GM19463 (cell line): ENCODE measurements at regions not wholly inside any gene's neighbourhood (a gene's known extent, or its start where the extent isn't known, plus 50 kb on each side); places are given as distances from the start of the nearest gene placed in this dataset.
"Not testable (repeated sequence)": the region's sequence is repeated elsewhere in the genome, so short reads cannot be mapped to it uniquely, and the experiment has no call there.

ENCODE experiments used
- ATAC-seq: cut with Tn5 transposase; IDR thresholded peaks from one replicate; pipeline ENCODE4 v1.9.1; 2021; ENCODE audit warnings: mild to moderate bottlenecking, moderate library complexity; ENCODE audit not compliant: unreplicated experiment

DNA sequence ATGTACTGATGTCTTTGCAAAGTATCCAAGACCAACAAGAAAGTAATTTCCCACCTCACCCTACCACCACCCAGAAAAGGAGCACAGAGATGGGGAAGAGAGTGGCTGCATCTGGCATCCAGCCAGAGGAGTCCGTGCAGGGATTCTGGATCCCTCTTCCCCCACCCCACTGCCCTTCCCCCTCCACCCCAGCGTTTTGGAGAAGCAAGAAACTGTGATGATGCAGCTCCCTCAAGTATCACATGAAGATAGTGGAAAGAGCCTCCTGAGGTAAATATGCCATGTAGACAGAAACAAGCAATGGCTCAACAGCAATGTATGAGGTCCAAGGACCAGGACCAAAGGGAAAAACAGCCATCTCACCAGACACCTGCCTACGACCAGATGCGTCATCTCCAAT is 153.8 kb downstream of the DEPDC1B start:
- no peak for ATAC-seq

DNA sequence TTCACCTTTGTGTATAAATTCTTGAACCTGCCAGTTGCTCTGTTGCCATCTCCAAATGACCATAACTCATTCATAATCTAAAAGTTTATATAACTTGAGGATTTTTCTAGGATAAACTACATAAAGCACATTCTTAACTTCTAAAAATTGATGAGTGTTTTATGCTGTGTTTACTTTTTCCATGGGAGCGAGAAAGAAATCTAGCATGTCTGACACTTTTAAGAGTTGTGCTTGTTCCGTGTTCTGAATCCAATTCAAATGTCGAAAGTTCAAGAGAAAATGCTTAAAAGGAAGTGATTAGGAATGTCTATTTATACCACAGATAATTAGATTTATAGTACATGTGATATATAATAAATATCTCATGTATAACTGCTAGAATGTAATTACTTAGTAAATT is 154.4 kb downstream of the DEPDC1B start:
- no peak for ATAC-seq

DNA sequence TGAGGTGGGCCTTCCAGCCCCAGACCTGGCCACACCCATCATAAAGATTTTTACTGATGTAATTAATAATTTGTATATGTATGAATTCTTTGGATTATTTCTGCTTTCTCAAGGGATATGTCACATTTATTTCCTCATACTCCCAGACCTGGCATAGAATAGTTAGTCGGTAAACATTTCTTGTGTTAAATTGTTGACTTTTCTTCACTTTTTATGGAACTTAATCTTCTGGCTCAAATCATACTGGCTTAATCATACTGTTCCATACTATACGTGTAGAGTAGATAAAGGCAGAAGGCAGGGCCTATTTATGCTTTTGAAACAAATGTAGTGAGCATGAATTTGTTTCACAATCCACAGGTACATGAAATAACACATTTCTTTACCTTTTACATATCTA is 155.8 kb downstream of the DEPDC1B start:
- ATAC-seq, result no peak

DNA sequence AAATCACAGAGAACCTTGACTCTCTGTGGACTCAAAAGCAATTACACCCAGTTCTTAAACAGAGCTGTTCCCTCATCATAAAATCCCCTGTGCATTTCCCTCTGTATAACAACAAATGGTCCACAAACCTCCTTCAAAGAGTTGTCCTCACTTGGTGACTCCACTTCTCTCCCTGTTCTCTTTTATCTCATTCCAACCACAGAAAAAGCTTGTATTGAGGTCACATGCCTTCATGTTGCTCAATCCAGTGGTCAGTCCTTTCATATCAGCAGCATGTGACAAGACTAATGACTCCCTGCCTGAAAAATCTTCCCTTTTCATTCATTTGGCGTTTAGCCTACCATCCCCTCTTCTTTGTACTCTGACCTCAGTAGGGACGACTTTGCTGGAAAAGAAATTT is 158.0 kb downstream of the DEPDC1B start:
- peak; percentile 12 for ATAC-seq

DNA sequence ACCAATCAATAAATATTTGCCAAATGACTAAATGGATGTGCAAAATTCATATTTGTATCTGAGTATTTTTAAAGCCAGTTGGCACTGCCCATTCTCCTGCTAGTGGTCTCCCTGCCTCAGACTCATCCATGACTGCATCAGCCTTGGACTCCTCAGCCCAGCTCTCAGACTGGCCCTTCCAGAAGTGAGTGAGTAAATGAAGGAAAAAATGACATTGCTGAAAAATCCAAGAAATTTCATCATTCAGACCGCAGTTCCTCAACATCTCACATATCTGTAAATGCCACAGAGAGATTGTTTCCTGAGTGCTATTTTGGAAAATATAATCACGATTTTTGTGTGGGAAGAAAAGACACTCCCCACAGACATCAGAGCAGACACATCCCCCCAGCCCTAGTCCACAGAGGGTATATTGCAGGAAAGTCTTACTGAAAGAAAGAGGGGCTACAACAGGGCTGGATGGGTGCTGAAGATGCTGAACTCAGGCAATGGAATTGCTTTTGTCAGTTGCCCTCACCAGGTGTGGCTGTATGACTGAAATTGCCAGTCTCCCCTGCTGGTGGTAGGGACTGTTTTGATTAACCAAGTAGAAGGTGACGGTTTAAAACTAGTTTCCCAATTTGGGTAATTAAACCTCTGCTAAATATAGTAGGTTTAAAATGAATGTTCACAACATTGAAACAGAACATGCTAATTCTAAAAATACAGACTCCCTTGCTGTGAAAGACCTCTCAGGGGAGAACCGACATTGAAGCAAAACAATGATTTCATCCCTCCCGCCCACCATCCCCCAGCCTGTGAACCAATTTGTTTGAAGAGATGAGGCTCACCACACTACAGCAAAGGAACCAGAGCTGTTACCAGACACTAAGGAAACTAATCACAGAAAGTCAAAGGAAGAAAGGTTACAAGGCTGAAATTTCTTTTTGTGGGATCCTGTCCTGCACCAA is 158.8 kb downstream of the DEPDC1B start:
- peak; percentile 90 for ATAC-seq

DNA sequence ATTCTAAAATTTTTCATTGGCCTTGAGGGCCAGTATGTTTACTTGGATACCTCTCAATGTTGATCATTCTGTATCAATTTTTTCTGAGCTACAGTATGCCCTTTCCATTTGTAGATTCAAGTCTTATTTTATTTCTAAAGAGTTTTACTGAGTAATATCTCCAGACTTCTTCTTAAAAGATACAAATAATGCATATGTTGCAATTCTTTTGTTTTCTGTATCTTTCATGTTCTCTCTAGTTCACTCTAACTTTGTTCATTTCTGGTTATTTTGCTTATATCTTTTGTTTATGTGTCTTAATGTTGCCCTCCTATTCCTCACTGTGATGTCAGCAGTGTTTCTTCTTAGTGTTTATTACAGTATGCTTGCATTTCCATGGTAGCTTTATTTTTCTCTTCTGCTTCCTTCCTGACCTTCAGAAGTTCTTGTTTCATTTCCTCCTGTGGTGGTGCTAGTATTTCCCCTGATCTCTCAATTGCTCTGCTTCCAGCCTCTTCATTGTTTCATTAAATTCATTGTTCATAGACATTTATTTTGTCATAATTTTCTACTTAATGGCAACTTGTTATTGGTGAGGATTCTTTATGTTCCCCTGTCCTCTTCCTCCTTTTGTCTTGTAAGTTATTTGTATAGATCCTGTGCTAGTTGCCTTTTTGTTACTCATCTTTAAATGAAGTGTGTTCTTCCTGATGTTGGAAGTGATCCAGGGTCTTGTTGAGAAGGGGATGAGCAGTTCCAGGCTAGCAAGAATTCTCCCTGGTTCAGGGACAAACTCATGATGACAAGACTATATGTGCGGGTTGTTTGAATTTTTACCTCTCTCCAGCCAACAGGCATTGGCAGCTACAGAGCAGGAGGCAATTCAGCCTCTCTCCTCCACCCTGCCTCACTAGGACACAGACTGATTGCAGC is 160.8 kb downstream of the DEPDC1B start:
- ATAC-seq, result no peak

DNA sequence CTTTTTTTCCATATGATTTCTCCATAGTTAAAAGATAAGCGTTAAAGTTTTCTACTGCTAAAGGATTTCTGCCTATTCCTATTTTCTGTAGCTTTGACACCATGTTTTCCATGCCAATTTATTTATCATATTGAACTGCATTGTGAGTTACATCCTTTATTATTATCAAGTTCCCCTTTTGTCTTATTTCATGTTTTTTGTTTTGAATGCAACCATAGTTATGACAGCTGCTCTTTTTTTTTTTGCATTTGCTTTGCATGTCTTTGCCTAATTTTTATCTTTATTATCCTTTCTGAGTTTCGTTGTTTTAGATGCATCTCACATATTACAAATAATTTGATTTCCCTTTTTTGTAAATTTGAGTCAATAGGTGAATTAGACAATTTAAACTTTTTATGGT is 161.5 kb downstream of the DEPDC1B start:
- ATAC-seq, result no peak

DNA sequence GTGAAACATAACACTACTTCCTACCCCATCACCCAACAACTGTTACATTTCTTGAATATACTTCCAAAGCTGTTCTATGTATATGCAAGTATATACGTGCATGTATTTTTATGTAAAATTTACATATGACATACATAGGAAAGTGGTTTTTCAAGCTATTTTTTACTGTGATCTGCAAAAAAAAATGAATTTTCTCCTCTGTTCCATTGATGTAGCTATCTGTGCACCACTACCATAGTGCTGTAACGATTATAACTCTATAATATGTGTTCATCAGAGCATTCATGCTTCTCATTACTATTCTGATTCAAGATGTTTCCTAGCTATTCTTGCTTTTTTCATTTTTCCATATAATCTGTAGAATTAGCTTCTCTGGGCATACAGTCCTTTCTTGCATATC is 164.0 kb downstream of the DEPDC1B start:
- ATAC-seq, result no peak

DNA sequence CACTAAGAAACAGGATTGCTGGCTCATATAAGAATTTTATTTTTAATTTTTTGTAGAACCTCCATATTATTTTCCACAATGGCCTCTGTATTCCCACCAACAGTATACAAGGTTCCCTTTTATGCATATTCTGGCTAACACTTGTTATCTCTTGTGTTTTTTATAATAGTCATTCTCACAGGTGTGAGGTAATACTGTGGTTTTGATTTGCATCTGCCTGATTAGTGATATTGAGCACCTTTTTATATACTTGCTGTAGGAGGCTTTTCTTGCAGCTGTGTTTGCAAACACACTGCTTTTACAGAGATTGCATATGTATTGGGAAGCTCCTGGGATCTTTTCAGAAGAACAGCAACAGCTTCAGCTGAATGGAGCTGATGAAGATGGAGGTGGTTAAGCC is 164.8 kb downstream of the DEPDC1B start:
- ATAC-seq, result no peak

DNA sequence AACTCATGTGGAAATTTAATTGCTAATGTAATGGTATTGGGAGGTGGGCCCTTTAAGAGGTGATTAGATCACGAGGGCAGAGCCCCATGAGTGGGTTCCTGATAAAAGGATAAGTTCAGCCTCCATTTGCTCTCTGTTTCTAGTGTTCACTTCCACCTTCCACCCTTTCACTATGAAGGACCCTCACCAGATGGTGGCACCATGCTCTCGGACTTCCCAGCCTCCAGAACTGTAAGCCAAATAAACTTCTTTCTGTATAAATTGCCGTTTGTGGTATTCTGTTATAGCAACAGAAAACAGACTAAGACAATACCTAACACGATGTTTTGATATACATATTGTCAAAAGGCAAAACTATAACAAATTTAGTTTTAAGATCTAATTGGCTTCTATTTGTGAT is 166.2 kb downstream of the DEPDC1B start:
- ATAC-seq, result no peak

DNA sequence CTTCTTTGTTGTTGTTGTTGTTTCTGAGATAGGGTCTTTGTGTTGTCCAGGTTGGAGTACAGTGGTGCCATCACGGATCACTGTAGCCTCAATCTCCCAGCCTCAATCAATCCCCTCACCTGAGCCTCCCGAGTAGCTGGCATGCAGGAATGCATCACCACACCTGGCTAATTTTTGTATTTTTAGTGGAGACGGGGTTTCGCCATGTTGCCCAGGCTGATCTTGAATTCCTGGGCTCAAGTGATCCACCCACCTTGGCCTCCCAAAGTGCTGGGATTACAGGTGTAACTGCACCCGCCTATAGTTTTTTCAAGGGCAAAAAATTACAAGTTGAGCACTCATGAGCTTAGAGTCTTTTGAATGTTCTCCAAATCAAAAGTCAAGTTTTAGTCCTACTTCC is 167.2 kb downstream of the DEPDC1B start:
- ATAC-seq, result not testable (repeated sequence)

DNA sequence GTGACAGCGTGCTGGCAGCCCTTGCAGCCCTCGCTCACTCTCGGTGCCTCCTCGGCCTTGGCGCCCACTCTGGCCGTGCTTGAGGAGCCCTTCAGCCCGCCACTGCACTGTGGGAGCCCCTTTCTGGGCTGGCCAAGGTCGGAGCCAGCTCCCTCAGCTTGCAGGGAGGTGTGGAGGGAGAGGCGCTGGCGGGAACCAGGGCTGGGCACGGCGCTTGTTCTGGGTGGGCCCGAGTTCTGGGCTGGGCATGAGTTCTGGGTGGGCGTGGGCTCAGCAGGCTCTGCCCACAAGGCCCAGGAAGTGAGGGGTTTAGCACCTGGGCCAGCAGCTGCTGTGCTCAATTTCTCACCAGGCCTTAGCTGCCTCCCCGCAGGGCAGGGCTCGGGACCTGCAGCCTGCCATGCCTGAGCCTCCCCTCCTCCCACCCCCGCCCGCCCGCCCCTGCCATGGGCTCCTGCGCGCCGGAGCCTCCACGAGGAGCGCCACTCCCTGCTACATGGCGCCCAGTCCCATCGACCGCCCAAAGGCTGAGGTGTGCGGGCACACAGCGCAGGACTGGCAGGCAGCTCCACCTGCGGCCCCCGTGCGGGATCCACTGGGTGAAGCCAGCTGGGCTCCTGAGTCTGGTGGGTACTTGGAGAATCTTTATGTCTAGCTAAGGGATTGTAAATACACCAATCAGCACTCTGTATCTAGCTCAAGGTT is 169.7 kb downstream of the DEPDC1B start:
- not testable (repeated sequence) for ATAC-seq

DNA sequence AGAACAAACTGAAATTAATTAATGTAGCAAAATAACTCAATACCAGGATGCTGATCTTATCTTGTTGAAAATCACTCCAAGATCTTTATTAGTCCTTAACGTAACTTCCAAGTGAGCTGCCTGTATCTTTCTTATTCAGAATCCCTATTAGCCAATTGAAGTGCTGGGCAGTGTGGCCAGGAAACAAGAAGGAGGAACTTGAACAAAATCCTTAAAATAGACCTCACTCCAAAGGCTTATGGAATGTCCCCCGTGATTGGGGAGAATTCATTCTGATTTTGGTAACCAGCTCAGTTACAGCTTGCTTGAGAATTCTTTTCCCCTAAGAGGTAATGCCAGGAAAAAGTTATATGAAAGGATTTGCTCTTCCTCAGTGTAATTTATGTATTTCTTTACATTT is 171.0 kb downstream of the DEPDC1B start:
- no peak for ATAC-seq

DNA sequence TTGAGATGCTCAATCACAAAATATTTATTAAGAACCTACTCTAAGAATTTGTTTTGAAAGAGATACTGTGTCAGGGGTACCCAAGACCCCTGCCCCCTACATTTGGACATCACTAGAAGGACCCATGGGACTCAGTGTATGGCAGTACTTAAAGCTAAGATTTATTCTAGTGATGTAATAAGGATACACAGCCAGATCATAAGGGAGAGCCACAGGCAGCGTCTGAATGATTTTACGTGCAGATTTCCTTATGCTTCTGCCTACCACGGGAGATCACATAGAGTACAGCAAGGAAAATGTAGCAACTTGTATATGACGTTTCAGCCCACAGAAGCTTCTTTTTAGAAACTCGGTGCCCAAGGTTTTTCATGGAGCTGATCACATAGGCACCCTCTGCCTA is 172.9 kb downstream of the DEPDC1B start:
- no peak for ATAC-seq

DNA sequence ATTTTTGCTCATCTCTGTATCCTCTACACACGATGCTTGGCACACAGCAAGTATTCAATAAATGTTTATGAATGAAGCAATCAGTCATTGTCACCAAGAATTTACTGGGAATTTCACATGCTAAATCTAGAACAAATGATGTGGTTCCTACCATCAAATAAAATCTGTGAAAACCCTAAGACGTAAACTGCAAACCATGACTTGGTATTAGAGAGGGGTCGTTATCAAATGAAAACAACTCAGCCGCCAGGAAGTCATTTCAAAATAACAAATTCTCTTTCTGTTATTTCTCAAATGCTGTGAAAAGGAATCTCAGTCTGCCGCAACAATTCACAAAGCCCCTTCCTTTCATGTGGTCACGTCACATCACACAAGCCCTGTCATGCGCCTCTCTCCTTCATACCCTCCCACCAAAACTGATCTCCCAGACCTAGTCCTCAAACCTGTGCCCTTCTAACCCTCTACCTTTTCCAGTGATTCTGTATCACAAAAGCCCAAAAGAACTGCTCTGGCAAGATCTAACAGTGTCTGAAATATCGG is 173.6 kb downstream of the DEPDC1B start:
- no peak for ATAC-seq

DNA sequence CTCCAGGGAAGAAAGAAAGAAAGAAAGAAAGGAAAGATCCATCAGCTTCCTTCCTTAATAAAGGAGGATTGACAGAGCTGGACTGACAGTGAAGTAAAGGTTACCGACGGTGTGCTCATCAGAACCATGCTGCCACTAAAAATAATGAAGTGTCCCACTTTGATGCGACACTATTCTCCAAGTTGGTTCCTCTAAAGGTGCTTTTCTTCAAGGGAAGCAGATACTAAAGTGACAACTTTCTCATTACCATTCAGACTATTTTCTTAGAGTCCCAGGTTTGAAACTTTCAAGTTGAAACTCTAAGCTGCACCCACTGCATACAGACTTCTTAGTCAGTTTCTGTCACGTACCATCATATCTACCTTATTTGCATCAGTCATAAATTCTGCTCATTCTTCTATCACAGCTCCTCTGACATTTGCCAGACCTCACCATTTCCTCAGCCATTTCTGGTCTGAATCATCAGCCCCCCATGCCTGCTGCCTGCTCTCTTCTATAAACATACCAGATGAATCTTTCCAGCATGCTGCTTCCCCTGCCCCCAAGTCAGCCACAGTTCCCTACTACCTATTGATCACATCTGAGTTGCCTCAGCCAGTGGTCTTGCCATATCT is 177.6 kb downstream of the DEPDC1B start:
- ATAC-seq, result peak; percentile 73

DNA sequence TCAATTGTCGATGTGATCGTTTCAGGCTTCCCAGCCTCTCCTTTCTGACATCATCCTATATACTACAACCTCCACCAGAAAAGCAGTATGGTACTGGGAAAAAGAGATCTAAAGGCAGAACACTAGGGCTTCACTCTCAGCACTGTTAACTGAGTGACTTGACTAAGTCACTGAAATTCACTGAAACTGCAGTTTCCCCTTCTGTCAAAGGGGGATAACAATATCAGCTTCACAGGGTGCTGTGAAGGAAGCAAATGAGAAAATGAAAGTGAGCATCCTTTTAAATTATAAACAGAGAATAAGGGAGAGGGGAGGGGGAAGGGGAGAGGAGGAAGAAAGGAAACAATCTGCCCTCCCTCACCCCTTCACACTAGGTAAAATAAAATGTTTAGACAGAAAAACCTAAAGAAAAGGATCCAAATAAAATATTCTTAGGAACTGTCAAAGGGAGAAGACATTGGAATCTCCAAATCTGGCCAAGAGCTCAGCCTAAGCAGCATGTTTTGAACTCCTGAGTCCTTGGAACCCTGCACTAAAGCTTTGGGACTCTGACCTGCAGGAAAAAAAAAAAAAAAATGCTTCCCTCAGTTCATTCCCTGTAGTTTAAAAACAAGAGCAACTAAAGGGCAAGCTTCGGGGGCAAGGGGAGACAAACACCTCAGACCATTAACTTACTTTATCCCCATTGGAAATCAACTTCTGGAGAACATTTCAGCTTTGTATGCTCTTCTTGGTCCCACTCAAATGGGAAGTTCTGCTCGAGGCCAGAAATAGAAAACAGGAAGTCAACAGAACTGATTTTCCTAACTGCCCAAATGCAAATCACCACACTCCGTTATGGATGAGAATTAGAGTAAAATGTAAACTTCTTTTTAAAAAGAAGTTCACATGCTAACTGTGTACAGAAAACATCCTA is 178.3 kb downstream of the DEPDC1B start:
- ATAC-seq, result peak; percentile 38

DNA sequence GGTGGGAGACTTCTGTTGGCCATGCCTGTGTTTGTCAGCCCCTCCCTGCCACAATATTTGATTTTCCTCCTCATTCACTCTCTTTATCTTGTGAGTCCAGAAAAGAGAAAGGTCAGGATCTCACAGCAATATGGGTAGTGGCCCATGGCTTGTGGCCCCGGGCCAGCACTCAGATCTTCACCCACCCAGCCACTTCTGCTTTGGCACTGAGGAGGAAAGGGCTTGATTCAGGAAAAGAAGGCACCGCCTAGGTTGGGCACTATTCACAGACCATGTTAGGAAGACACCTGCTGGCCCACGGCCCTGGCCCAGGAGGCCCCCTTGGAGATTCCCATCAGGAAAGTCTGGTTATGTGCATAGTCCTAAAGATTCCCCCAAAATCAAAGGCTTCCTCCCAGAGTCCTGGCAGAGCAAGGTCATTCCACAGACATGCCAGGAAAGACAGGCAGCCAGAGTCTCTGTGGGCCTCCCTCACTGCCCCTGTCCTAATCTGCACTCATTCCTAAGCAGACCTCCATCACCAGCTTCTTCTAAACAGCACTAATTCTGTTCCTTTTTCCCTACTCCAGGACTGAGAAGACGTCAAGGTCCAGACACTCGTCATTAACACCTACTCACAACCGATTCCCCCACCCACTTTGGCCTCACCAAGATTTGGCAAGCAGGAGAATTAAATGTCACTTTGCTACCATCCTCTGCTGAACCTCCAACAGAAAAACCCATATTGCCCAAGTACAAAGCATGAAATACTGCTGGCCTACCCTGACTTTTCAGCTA is 179.3 kb downstream of the DEPDC1B start:
- no peak for ATAC-seq

DNA sequence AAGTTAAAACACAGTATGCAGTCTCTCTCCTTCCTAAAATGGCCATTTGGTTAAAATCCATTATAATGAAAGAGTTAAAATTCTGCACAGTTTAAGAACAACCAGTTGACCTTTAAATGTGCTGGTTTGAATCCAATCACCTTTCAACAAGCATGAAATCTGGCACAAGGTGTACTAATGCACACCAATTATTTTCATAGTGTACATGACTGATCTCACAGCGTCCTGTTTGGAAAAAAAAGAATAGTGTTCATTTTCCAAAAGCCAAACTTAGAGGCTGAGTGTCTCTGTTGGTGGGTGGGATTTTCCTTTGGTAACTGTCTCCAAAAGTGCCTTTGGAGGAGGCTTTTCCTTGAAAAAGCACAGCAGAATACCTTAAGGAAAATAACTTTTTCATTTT is 180.6 kb downstream of the DEPDC1B start:
- no peak for ATAC-seq
